IPS-18c (cell line): ENCODE measurements at regions not wholly inside any gene's neighbourhood (a gene's known extent, or its start where the extent isn't known, plus 50 kb on each side); places are given as distances from the start of the nearest gene placed in this dataset.

Source experiments
- H3K4me3 ChIP-seq: 2 replicates; pipeline ENCODE4 v1.7.0; 2013; ENCODE audit warnings: low read depth, mild to moderate bottlenecking, low read length, moderate library complexity; ENCODE audit not compliant: insufficient read depth
- H3K9me3 ChIP-seq: one replicate; pipeline ENCODE4 v1.6.1; 2013; ENCODE audit warnings: mild to moderate bottlenecking, low read length, moderate library complexity; ENCODE audit not compliant: control insufficient read depth, insufficient read depth

DNA sequence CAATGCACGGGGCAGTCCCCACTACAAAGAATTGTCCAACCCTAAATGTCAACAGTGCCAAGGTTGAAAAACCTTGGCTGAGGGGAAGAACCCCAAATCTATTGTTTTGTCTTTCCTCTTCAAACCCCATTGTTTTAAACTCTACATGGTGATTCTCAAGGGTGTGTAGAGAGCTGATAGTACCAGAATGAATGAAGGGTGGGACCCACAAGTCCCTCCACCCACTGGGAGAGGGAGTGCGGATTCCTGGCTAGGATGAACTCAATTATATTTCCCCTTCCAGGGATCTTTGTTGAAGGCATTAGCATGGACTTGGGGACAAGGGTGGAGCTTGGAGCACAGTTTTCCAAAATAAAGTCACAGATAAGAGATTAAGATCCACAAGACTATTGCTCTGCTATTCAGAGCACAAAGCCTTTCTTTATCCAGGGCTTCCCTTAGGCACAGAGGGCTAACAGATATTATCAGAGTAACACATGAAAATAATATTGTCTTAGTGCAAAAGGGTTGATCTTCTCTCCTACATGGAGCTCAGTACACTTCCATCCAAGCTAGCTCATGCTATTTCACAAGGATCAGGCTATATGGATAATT is 755.1 kb upstream of the TBX3 start:
- Histone ChIP-seq H3K9me3 (no peaks in the 10 kb centered on the region), H3K4me3 (no peak overlapping the region)

DNA sequence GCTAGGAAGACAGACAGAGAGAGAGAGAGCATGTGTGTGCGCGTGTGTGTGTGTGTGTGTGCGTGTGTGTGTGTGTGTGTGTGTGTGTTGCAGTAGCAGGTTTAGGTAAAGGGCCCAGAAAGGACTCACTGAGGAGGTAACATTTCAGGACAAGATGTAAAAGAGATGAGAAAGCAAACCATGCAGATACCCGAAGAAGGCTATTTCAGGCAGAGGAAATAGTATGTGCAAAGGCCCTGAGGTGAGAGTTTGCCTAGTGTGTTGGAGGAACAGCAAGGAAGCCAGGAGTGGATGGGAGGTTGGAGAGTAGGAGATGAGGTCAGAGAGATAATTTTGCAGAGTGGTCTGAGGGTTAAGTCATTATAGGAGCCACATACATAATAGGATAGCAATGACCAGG is 754.3 kb upstream of the TBX3 start:
- H3K4me3 ChIP-seq: no peak overlapping the region

GRCh38 chr12:115437061-115437567 is 753.1 kb upstream of the TBX3 start:
- Histone ChIP-seq H3K9me3 (no peaks in the 10 kb centered on the region), H3K4me3 (no peak overlapping the region)

More for the DNA sequence above, 754.3 kb upstream of the TBX3 start:
- no peaks in the 10 kb centered on the region for H3K9me3 ChIP-seq

DNA sequence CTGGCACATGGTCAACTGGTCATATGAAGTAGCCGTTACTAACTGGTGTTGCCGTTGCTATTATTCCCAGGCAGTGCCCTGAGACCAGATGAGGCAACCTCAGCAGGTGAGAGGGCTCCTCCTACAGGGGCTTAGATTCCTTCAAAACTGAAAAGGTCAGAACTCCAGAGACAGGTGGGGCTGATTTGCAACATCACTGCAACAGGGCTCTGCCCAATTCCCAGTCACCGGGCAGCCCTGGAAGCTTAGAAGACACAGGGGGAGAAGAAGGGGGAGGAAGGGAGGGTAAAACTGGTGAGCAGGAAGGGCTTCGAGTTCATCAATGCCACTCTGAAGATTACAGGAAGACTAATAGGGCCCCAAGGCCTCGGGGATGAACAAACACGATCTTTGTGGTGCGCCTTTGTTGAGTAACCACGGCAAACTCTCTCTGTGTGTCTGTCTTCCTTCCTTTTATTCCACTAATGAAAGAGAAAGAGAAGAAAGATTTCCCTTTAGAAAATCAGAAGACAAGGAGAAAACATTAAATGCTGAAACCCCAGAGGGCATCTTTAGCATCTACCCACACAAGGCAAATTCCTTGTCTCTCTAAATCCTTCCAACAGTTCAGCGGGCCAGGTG is 749.1 kb upstream of the TBX3 start:
- Histone ChIP-seq H3K4me3 (no peak overlapping the region), H3K9me3 (peaks cover 2% of the 10 kb centered on the region)

- Histone ChIP-seq H3K9me3 (peaks cover 2% of the 10 kb centered on the region), H3K4me3 (no peak overlapping the region)
Observed at GRCh38 chr12:115430636-115431035, 746.7 kb upstream of the TBX3 start.

DNA sequence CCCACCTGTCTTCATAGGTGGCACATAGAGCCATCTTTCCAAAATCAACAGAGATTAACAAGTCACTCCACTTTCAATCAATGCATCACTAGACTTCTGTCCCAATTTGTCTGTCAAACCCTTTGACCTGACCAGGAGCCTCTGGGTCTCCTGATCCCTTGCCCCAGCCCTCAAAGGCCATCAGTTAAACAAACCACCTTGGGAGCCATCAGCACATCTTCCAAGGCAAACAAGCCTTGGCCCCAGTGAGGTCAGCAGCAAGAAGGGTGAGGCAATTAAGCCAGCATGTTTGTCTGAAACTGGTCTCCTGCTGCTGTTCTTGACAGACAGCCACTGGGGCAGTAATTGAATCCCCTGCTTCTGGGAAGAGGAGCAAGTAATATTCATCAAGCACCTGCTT is 742.8 kb upstream of the TBX3 start:
- Histone ChIP-seq H3K4me3 (no peak overlapping the region), H3K9me3 (peaks cover 2% of the 10 kb centered on the region)

- Histone ChIP-seq H3K9me3 (peaks cover 2% of the 10 kb centered on the region), H3K4me3 (no peak overlapping the region)
Observed at GRCh38 chr12:115424003-115424402, 740.0 kb upstream of the TBX3 start.

- peaks cover 2% of the 10 kb centered on the region for H3K9me3 ChIP-seq
- no peak overlapping the region for H3K4me3 ChIP-seq
Observed at GRCh38 chr12:115423546-115423987, 739.6 kb upstream of the TBX3 start.

GRCh38 chr12:115422845-115423545 is 739.0 kb upstream of the TBX3 start:
- Histone ChIP-seq H3K9me3 (no peaks in the 10 kb centered on the region), H3K4me3 (no peak overlapping the region)

- H3K9me3 ChIP-seq: no peaks in the 10 kb centered on the region
- H3K4me3 ChIP-seq: no peak overlapping the region
Observed at GRCh38 chr12:115421796-115422709, 738.1 kb upstream of the TBX3 start.

- no peak overlapping the region for H3K4me3 ChIP-seq
- no peaks in the 10 kb centered on the region for H3K9me3 ChIP-seq
Observed at GRCh38 chr12:115421350-115421749, 737.4 kb upstream of the TBX3 start.

GRCh38 chr12:115419145-115419646 is 735.2 kb upstream of the TBX3 start:
- no peaks in the 10 kb centered on the region for H3K9me3 ChIP-seq
- H3K4me3 ChIP-seq: no peak overlapping the region

DNA sequence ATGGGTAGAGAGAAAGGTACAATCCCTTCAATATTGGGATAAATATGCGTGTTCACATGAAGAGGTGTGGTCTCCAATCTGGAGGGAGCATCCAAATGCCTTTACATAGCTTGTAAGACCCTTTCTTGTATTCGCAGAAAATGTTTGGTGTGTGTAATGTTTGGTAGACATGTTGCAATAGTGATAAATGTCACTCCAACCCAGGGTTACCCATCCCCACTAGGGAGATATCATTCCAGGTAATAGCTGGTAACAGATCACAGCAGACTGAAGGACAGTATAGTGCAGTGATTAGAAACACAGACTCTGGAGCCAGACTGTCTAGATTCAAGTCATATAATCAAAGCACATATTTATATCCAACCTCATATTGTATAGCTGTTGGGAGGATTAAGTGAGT is 733.6 kb upstream of the TBX3 start:
- no peak overlapping the region for H3K4me3 ChIP-seq
- H3K9me3 ChIP-seq: no peaks in the 10 kb centered on the region

DNA sequence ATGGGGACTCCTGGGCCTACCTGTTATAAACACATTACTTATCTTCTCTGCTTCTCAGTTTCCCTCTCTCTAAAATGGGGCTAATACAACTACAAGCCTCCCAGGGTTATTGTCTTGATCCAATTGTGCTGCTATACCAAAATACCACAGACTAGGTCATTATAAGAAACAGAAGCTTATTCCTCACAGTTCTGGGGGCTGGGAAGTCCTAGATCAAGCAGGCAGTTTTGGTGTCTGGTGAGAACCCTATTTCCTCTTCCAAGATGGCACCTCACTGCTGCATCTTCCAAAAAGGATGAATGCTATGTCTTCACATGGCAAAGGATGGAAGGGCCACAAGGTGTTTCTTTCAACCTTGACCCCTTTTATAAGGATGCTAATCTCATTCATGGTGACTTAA is 732.9 kb upstream of the TBX3 start:
- Histone ChIP-seq H3K4me3 (no peak overlapping the region), H3K9me3 (no peaks in the 10 kb centered on the region)

DNA sequence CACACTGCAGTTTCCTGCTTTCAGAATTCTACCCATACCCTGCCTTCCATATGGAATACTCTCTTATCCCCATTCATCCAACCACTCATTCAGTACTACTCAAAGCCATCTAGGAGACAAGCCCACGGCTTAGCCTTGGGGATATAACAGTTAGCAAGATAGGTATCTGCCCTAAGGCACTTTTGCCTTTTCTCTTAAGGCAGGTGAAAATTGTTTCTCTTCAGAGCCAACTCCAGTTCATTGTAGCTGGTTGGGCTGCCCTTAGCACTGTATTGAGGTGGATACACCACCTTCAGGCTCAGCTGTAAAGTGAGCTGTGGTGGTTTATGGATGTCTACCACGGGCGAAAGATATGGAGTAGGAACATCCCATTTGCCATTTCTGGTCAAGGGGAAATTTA is 729.7 kb upstream of the TBX3 start:
- Histone ChIP-seq H3K4me3 (no peak overlapping the region), H3K9me3 (no peaks in the 10 kb centered on the region)

DNA sequence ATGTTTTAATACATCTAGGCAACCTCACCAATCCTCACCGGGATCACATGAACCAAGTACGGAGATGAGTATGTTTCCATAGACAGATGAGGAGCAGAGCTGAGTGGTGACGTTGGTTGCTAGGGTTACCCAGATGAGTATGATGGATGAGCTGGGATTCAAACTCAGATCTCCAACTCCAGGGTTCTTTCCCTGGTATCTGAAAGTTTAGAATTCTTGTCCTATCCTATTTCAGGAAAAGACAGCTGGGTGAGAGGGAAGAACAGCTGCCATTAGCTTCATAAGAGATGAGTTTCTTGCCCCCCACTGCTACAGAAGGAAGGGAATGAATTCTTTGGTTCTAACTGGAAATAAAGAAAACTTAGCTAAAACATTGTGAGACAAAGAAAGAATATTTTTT is 728.9 kb upstream of the TBX3 start:
- no peaks in the 10 kb centered on the region for H3K9me3 ChIP-seq
- H3K4me3 ChIP-seq: no peak overlapping the region

GRCh38 chr12:115411121-115411520 is 727.1 kb upstream of the TBX3 start:
- H3K4me3 ChIP-seq: no peak overlapping the region
- H3K9me3 ChIP-seq: no peaks in the 10 kb centered on the region
